ENCODE measurements at regions not wholly inside any gene's neighbourhood (a gene's known extent, or its start where the extent isn't known, plus 50 kb on each side); places are given as distances from the start of the nearest gene placed in this dataset.

DNA sequence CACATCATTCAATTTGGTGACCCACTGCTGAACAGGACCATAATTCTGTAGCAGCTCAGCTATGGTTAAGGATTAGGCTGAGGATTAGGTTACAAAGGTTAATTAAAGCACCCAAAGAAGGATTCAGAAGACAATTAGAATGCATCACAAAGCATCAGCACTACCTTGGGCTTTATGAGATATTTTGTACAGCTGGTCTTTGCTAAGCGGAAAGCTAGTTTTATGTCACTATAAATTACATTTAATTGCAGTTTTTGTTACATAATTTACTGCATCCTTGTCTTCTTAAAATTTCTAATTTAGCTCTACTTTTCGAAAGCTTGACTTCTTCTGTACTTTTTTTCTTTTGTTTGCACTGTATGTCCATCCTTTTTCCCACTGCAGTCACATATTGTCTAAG, 711.5 kb downstream of the RPS29 start:
- TF ChIP-seq, protein P1, sequence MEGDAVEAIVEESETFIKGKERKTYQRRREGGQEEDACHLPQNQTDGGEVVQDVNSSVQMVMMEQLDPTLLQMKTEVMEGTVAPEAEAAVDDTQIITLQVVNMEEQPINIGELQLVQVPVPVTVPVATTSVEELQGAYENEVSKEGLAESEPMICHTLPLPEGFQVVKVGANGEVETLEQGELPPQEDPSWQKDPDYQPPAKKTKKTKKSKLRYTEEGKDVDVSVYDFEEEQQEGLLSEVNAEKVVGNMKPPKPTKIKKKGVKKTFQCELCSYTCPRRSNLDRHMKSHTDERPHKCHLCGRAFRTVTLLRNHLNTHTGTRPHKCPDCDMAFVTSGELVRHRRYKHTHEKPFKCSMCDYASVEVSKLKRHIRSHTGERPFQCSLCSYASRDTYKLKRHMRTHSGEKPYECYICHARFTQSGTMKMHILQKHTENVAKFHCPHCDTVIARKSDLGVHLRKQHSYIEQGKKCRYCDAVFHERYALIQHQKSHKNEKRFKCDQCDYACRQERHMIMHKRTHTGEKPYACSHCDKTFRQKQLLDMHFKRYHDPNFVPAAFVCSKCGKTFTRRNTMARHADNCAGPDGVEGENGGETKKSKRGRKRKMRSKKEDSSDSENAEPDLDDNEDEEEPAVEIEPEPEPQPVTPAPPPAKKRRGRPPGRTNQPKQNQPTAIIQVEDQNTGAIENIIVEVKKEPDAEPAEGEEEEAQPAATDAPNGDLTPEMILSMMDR (IDR thresholded peaks at IDR 0.05) = no peak
- no peak for TF ChIP-seq POLR2A (IDR thresholded peaks at IDR 0.05)
- DNase-seq = no peak
- H3K36me3 ChIP-seq (replicated peaks in 1 of 2) = no peaks in the 10 kb centered on the region
- 78 to 80% (median 79%) methylated on average over 2 of the region's 2 CpGs for WGBS, 4 donors
- intact Hi-C loops (cut with DNase I) = no loop called here
- no peaks in the 10 kb centered on the region for H3K4me1 ChIP-seq (replicated peaks in 1 of 2)
- H3K4me3 ChIP-seq = no peak overlapping the region
- no peak overlapping the region for H3K27ac ChIP-seq
- no peaks in the 10 kb centered on the region for H3K27me3 ChIP-seq
- H3K9me3 ChIP-seq (replicated peaks in 1 of 3) = no peaks in the 10 kb centered on the region

DNA sequence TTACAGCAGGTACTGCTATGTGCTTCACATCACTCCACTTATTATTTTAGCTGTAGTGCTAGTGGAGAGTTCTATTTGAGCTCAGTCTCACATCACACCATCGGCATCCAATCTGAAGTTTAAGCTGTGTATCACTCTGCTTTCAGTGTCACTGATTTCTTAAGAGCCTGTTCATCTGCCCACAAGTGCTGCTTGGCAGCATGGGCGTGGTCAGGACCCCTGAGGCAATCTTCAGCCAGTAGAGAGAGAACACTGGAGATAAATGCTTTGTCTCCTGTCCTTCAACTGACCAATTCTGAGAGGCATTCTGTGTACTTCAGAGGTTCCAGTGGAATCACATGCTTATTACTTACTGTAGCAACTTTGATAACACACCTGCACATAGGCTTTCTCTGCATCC, 728.8 kb downstream of the RPS29 start:
- intact Hi-C loops (cut with DNase I) = no loop called here
- no peaks in the 10 kb centered on the region for H3K27me3 ChIP-seq
- no peak overlapping the region for H3K4me3 ChIP-seq
- 70 to 85% (median 74%) methylated on average over 2 of the region's 2 CpGs for WGBS, 4 donors
- no peak overlapping the region for H3K27ac ChIP-seq
- H3K4me1 ChIP-seq (replicated peaks in 1 of 2) = no peaks in the 10 kb centered on the region
- TF ChIP-seq, protein P1 (IDR thresholded peaks at IDR 0.05) = no peak
- TF ChIP-seq POLR2A (IDR thresholded peaks at IDR 0.05) = no peak
- H3K36me3 ChIP-seq (replicated peaks in 1 of 2) = no peaks in the 10 kb centered on the region
- no peaks in the 10 kb centered on the region for H3K9me3 ChIP-seq (replicated peaks in 1 of 3)
- DNase-seq = no peak

DNA sequence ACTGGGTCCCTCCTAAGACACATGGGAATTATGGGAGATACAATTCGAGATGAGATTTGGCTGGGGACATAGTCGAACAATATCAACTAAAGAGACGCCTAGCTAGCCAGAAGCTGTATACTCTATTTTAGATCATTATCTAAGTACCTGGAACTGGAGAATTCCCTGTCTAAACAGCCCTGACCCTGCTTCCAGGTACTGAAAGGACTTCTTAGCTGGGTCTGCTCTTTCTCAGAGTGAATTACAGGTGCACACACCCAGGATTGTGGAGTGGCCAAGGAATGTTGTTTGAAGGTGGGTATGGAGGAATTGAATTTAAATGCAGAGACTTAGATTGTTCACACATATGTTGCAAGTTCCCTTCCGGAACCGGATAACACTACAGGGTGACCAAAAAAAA, 733.0 kb downstream of the RPS29 start:
- no peaks in the 10 kb centered on the region for H3K4me1 ChIP-seq (replicated peaks in 1 of 2)
- no peak for TF ChIP-seq POLR2A (IDR thresholded peaks at IDR 0.05)
- TF ChIP-seq, protein P1 (IDR thresholded peaks at IDR 0.05) = no peak
- WGBS, 4 donors = 71 to 96% (median 74%) methylated on average over 5 of the region's 5 CpGs
- no peaks in the 10 kb centered on the region for H3K36me3 ChIP-seq (replicated peaks in 1 of 2)
- DNase-seq = no peak
- H3K27me3 ChIP-seq = no peaks in the 10 kb centered on the region
- H3K4me3 ChIP-seq = no peak overlapping the region
- no peaks in the 10 kb centered on the region for H3K9me3 ChIP-seq (replicated peaks in 1 of 3)
- intact Hi-C loops (cut with DNase I) = no loop called here
- no peak overlapping the region for H3K27ac ChIP-seq

DNA sequence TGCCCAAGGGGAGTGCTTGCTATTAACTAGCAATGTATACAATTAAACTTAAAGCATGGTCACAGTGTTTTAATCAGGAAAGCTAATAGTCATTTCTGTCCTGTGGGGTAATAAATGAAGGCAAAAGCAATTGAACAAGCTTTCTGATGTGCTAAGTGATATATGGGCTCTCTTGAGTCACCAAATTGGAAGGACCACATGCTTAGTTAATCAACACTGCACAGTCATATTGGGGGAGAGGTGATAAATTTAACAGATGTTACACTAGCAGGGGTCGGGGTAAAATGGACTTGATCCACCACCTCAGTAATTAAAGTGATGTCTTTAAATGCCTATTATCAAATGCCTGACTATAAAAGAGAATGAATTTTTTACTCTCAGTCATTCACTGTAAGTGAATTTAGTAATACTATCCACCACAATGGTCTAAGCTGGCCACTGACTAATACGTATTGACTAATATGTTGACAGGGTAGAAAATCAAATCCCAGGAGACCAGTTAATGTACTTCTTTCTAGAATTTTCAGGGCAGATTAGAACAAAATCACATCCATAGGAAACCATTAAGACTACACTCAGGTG, 736.3 kb downstream of the RPS29 start:
- no peaks in the 10 kb centered on the region for H3K27me3 ChIP-seq
- no peak for DNase-seq
- H3K27ac ChIP-seq = no peak overlapping the region
- no peaks in the 10 kb centered on the region for H3K9me3 ChIP-seq (replicated peaks in 1 of 3)
- 24 to 87% (median 29%) methylated on average over 2 of the region's 2 CpGs for WGBS, 4 donors
- H3K4me3 ChIP-seq = no peak overlapping the region
- no peaks in the 10 kb centered on the region for H3K36me3 ChIP-seq (replicated peaks in 1 of 2)
- intact Hi-C loops (cut with DNase I) = no loop called here
- TF ChIP-seq POLR2A (IDR thresholded peaks at IDR 0.05) = no peak
- TF ChIP-seq, protein P1 (IDR thresholded peaks at IDR 0.05) = no peak
- H3K4me1 ChIP-seq (replicated peaks in 1 of 2) = no peaks in the 10 kb centered on the region

All from adrenal gland (tissue), 9 donors.